SHP77 (cell line): ENCODE measurements at regions not wholly inside any gene's neighbourhood (a gene's known extent, or its start where the extent isn't known, plus 50 kb on each side); places are given as distances from the start of the nearest gene placed in this dataset.

Experiments used
- DNase-seq, 2 experiments: peaks; one replicate each; lab custom pipeline; 2025; lab: John Stamatoyannopoulos, UW

GRCh38 chr2:76318848-76319360 lies 608.2 kb upstream of the GCFC2 start:
- no peak for DNase-seq

GRCh38 chr2:76316691-76317090 lies 606.0 kb upstream of the GCFC2 start:
- no peak for DNase-seq

GRCh38 chr2:76314271-76315020 lies 603.7 kb upstream of the GCFC2 start:
- DNase-seq, result no peak

- DNase-seq, result no peak
Measured at GRCh38 chr2:76312236-76312635, 601.5 kb upstream of the GCFC2 start.

- DNase-seq, result no peak
Measured at GRCh38 chr2:76311728-76312127, 601.0 kb upstream of the GCFC2 start.

GRCh38 chr2:76310894-76311633 lies 600.3 kb upstream of the GCFC2 start:
- no peak for DNase-seq

- DNase-seq, result no peak
Measured at GRCh38 chr2:76307495-76307894, 596.8 kb upstream of the GCFC2 start.

- no peak for DNase-seq
Measured at GRCh38 chr2:76298041-76298440, 587.3 kb upstream of the GCFC2 start.

GRCh38 chr2:76296438-76296837 lies 585.7 kb upstream of the GCFC2 start:
- no peak for DNase-seq

- DNase-seq, result no peak
Measured at GRCh38 chr2:76295762-76296161, 585.0 kb upstream of the GCFC2 start.

GRCh38 chr2:76288598-76288997 lies 577.9 kb upstream of the GCFC2 start:
- no peak for DNase-seq

GRCh38 chr2:76288146-76288545 lies 577.4 kb upstream of the GCFC2 start:
- DNase-seq, result no peak

GRCh38 chr2:76283350-76283749 lies 572.6 kb upstream of the GCFC2 start:
- no peak for DNase-seq

GRCh38 chr2:76281156-76281841 lies 570.6 kb upstream of the GCFC2 start:
- DNase-seq, result no peak

GRCh38 chr2:76280686-76281085 lies 570.0 kb upstream of the GCFC2 start:
- no peak for DNase-seq

- no peak for DNase-seq
Measured at GRCh38 chr2:76279142-76279541, 568.4 kb upstream of the GCFC2 start.

- no peak for DNase-seq
Measured at GRCh38 chr2:76275788-76276187, 565.1 kb upstream of the GCFC2 start.

GRCh38 chr2:76274676-76275075 lies 564.0 kb upstream of the GCFC2 start:
- no peak for DNase-seq

GRCh38 chr2:76274160-76274559 lies 563.4 kb upstream of the GCFC2 start:
- DNase-seq, result no peak

GRCh38 chr2:76270096-76270710 lies 559.5 kb upstream of the GCFC2 start:
- no peak for DNase-seq

GRCh38 chr2:76268902-76269620 lies 558.3 kb upstream of the GCFC2 start:
- DNase-seq, result no peak

- DNase-seq, result no peak
Measured at GRCh38 chr2:76268484-76268883, 557.8 kb upstream of the GCFC2 start.
